ENCODE measurements at regions not wholly inside any gene's neighbourhood (a gene's known extent, or its start where the extent isn't known, plus 50 kb on each side); places are given as distances from the start of the nearest gene placed in this dataset.
"Not testable (repeated sequence)": the region's sequence is repeated elsewhere in the genome, so short reads cannot be mapped to it uniquely, and the experiment has no call there.

DNA sequence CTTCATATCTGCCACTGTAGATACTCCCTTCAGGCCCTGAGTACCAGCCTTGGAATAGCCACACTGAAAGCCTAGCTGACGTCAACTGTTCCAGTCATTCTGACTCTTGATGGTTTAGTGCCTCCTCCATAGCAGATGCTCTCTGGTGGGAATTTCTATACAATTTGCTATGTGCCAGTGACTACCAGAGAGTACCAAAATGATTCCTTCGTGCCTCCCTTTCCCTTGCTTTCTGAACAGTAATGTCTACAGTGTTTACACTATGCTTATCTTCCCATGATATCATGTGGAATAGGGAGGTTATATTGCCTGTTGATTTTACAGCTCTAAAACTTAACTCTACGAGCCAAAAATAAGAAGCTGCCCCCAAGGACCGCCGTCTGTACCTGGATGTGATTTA is 109.7 kb upstream of the GMNC start:
- Mint-ChIP-seq H3K27ac (ENCODE audit: unreplicated experiment) (no peak overlapping the region), H3K4me1 (ENCODE audit: low read depth, unreplicated experiment) (peaks cover 3% of the 10 kb centered on the region), H3K36me3 (ENCODE audit: unreplicated experiment) (no peaks in the 10 kb centered on the region), H3K4me3 (ENCODE audit: unreplicated experiment) (no peak overlapping the region), H3K9me3 (ENCODE audit: unreplicated experiment) (peaks cover under 1% of the 10 kb centered on the region), H3K27me3 (ENCODE audit: unreplicated experiment) (no peaks in the 10 kb centered on the region)
- DNase-seq = no peak
- TF ChIP-seq CTCF (IDR thresholded peaks at IDR 0.05; ENCODE audit: partially characterized antibody, unreplicated experiment) = no peak

- Mint-ChIP-seq H3K4me1 (ENCODE audit: low read depth, unreplicated experiment) (peaks cover 9% of the 10 kb centered on the region), H3K27ac (ENCODE audit: unreplicated experiment) (no peak overlapping the region), H3K9me3 (ENCODE audit: unreplicated experiment) (peaks cover 3% of the 10 kb centered on the region), H3K4me3 (ENCODE audit: unreplicated experiment) (no peak overlapping the region), H3K27me3 (ENCODE audit: unreplicated experiment) (no peaks in the 10 kb centered on the region), H3K36me3 (ENCODE audit: unreplicated experiment) (no peaks in the 10 kb centered on the region)
- no peak for DNase-seq
- no peak for TF ChIP-seq CTCF (IDR thresholded peaks at IDR 0.05; ENCODE audit: partially characterized antibody, unreplicated experiment)
Observed at GRCh38 chr3:190970560-190970959, 108.1 kb upstream of the GMNC start.

DNA sequence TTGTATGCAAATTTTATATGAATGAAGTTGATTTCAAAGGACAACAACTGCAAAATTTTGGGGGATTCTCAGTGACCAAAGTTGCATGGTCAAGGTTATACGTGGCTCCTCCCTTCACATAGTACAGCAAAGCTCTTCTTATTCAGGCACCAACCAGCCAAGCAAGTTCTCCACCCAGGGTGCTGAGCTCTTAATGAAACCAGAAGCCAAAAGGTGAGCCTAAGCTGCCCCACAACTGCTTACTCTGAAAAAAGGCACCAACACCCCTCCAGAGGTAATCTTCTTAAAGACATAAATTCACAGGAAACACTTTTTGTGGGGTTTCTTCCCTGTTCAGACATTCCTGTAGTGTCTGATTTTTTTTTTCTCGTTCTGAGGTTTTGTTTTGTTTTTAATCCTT is 106.1 kb upstream of the GMNC start:
- Mint-ChIP-seq H3K36me3 (ENCODE audit: unreplicated experiment) (no peaks in the 10 kb centered on the region), H3K9me3 (ENCODE audit: unreplicated experiment) (peaks cover 5% of the 10 kb centered on the region), H3K27ac (ENCODE audit: unreplicated experiment) (no peak overlapping the region), H3K4me1 (ENCODE audit: low read depth, unreplicated experiment) (peaks cover 11% of the 10 kb centered on the region), H3K4me3 (ENCODE audit: unreplicated experiment) (no peak overlapping the region), H3K27me3 (ENCODE audit: unreplicated experiment) (peaks cover 3% of the 10 kb centered on the region)
- no peak for DNase-seq
- TF ChIP-seq CTCF (IDR thresholded peaks at IDR 0.05; ENCODE audit: partially characterized antibody, unreplicated experiment) = no peak

DNA sequence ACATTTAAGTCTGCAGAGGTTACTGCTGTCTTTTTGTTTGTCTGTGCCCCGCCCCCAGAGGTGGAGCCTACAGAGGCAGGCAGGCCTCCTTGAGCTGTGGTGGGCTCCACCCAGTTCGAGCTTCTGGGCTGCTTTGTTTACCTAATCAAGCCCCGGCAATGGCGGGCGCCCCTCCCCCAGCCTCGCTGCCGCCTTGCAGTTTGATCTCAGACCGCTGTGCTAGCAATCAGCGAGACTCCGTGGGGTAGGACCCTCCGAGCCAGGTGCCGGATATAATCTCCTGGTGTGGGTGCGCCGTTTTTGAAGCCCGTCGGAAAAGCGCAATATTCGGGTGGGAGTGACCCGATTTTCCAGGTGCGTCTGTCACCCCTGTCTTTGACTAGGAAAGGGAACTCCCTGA is 102.4 kb upstream of the GMNC start:
- not testable (repeated sequence) for H3K9me3 Mint-ChIP-seq (ENCODE audit: unreplicated experiment); H3K27me3 Mint-ChIP-seq (ENCODE audit: unreplicated experiment); H3K36me3 Mint-ChIP-seq (ENCODE audit: unreplicated experiment)
- peak; percentile 69 for DNase-seq
- peak overlapping the region; percentile 98 for H3K27ac Mint-ChIP-seq (ENCODE audit: unreplicated experiment)
- H3K4me1 Mint-ChIP-seq (ENCODE audit: low read depth, unreplicated experiment) = peaks cover 11% of the 10 kb centered on the region
- peak overlapping the region; percentile 89 for H3K4me3 Mint-ChIP-seq (ENCODE audit: unreplicated experiment)

DNA sequence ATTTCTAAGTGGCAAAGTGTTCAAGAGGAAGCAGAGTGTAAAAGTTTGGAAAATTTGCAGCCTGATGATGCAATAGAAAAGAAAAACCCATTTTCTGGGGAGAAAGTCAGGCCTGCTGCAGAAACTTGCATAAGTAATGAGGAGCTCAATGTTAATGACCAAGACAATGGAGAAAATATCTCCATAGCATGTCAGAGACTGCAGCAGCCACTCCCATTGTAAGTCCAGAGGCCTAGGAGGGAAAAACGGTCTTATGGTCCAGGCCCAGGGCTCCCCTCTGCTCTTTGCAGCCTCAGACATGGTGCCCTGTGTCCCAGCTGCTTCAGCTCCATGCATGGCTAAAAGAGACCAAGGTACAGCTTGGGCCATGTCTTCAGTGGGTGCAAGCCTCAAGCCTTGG is 96.6 kb upstream of the GMNC start:
- peaks cover 17% of the 10 kb centered on the region for H3K36me3 Mint-ChIP-seq (ENCODE audit: unreplicated experiment)
- no peak overlapping the region for H3K27ac Mint-ChIP-seq (ENCODE audit: unreplicated experiment)
- DNase-seq = no peak
- peaks cover 2% of the 10 kb centered on the region for H3K4me1 Mint-ChIP-seq (ENCODE audit: low read depth, unreplicated experiment)
- no peaks in the 10 kb centered on the region for H3K27me3 Mint-ChIP-seq (ENCODE audit: unreplicated experiment)
- TF ChIP-seq CTCF (IDR thresholded peaks at IDR 0.05; ENCODE audit: partially characterized antibody, unreplicated experiment) = no peak
- H3K4me3 Mint-ChIP-seq (ENCODE audit: unreplicated experiment) = no peak overlapping the region
- no peaks in the 10 kb centered on the region for H3K9me3 Mint-ChIP-seq (ENCODE audit: unreplicated experiment)

Measured in glutamatergic neuron (in vitro differentiated cells).